Esophagus muscularis mucosa (tissue), 4 donors: ENCODE measurements at regions not wholly inside any gene's neighbourhood (a gene's known extent, or its start where the extent isn't known, plus 50 kb on each side); places are given as distances from the start of the nearest gene placed in this dataset.

Experiments
- DNase-seq: peaks from one replicate; pipeline ENCODE4 v3.0.0-alpha.2; 2017; ENCODE audit errors: extremely low spot score
- H3K27ac ChIP-seq, 4 donors: fragments of 200-600 bp; sonication (generic); replicated peaks in 1 of 4; 1 replicate in 3 of 4; 2 replicates in 1 of 4; pipeline ENCODE4 v1.5.1; 2016 to 2019; ENCODE audit warnings: mild to moderate bottlenecking in 1 of 4
- H3K27me3 ChIP-seq, 4 donors: fragments of 200-600 bp; sonication (generic); one replicate each; pipeline versions ENCODE4 v1.5.1 to v1.6.0; 2016 to 2019
- H3K36me3 ChIP-seq, 4 donors: fragments of 200-600 bp; sonication (generic); one replicate each; pipeline ENCODE4 v1.5.1; 2016 to 2019
- H3K4me1 ChIP-seq, 4 donors: fragments of 200-600 bp; sonication (generic); one replicate each; pipeline ENCODE4 v1.5.1; 2016 to 2019
- H3K4me3 ChIP-seq, 4 donors: fragments of 200-600 bp; sonication (generic); 1 replicate in 2 of 4; 2 replicates in 2 of 4; pipeline ENCODE4 v1.5.1; 2016 to 2019; ENCODE audit warnings: mild to moderate bottlenecking in 4 of 4, moderate library complexity in 1 of 4
- H3K9me3 ChIP-seq, 4 donors: fragments of 200-600 bp; sonication (generic); 1 replicate in 3 of 4; 2 replicates in 1 of 4; pipeline ENCODE4 v1.5.1; 2016 to 2019
- EP300 ChIP-seq: sonication (generic); formaldehyde crosslinking; IDR thresholded peaks from one replicate; pipeline ENCODE4 v1.6.1; 2017; ENCODE audit warnings: antibody characterized with exemption
- POLR2A ChIP-seq: fragments of 450-650 bp; IDR thresholded peaks from one replicate; pipeline ENCODE4 v1.6.1; 2017; ENCODE audit warnings: antibody characterized with exemption, moderate library complexity, mild to moderate bottlenecking, low read depth
- POLR2AphosphoS5 ChIP-seq, 2 donors: sonication (generic); formaldehyde crosslinking; IDR thresholded peaks; one replicate each; pipeline ENCODE4 v1.6.1; 2017; ENCODE audit warnings: antibody characterized with exemption in 2 of 2
- WGBS: methylation state at CpG from one replicate; pipeline ENCODE4 v1.1.5; 2018; 5-methylcytosine and 5-hydroxymethylcytosine counted together
- intact Hi-C: fragments of 100-400 bp; cut with DNase I; formaldehyde crosslinking; loops from one replicate; pipeline ENCODE4 v1.15.1; 2023
- TF ChIP-seq, protein P1 (sequence below), 3 experiments: fragments of 200-600 bp in 2 of 3; fragments of 450-650 bp in 1 of 3; sonication (generic) in 2 of 3; IDR thresholded peaks; one replicate each; pipeline ENCODE4 v1.5.1; 2017 to 2019; ENCODE audit warnings: antibody characterized with exemption in 3 of 3, mild to moderate bottlenecking in 2 of 3, moderate library complexity in 1 of 3

DNA sequence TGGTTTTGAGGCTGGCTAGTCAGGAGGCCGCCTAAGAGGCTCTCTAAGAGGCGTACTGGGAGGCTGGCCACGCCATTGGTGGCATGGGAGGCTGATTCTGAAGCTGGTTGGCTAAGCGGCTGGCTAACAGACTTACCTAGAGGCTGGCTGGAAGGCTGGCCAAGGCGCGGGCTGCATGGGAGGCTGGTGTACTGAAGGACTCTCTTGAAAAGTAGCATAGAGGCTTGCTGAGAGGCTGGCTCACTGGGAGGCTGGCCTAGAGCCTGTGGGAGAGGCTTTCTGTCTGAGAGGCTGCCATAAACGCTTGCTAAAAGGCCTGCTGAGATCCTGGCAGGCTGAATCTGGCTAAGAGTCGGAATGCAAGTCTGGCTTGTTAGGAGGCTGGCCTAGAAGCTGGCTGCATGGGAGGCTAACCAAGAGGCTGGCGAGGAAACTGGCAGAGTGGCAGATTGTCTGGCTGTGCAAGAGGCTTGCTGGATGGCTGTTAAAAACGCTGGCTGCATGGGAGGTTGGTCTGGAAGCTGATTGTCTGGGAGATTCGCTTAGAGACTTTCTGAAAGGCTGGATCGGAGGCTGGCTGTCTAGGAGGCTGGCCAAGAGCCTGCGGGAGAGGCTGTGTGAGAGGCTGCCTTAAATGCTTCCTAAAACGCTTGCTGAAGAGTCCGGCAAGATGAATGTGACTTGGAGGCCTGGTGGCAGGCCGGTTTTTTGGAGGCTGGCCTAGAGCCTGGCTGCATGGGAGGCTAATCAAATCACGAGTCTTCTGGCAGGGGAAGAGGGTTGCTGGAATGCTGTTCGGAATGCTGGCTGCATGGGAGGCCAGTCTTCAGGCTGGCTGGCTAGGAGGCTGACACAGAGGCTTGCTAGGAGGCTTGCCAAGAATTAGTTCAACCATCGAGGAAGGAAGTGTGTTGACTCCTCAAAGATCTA lies 134.2 kb downstream of the OR13A1 start:
- TF ChIP-seq EP300 = no peak
- TF ChIP-seq POLR2A = no peak
- TF ChIP-seq, protein P1, sequence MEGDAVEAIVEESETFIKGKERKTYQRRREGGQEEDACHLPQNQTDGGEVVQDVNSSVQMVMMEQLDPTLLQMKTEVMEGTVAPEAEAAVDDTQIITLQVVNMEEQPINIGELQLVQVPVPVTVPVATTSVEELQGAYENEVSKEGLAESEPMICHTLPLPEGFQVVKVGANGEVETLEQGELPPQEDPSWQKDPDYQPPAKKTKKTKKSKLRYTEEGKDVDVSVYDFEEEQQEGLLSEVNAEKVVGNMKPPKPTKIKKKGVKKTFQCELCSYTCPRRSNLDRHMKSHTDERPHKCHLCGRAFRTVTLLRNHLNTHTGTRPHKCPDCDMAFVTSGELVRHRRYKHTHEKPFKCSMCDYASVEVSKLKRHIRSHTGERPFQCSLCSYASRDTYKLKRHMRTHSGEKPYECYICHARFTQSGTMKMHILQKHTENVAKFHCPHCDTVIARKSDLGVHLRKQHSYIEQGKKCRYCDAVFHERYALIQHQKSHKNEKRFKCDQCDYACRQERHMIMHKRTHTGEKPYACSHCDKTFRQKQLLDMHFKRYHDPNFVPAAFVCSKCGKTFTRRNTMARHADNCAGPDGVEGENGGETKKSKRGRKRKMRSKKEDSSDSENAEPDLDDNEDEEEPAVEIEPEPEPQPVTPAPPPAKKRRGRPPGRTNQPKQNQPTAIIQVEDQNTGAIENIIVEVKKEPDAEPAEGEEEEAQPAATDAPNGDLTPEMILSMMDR (IDR thresholded peaks at IDR 0.05) = no peak
- Histone ChIP-seq H3K4me3 (no peak overlapping the region), H3K9me3 (no peaks in the 10 kb centered on the region), H3K36me3 (no peaks in the 10 kb centered on the region), H3K27ac (no peak overlapping the region), H3K27me3 (no peaks in the 10 kb centered on the region), H3K4me1 (peaks cover 0 to 22% (median 12%) of the 10 kb centered on the region in 4 donors)
- WGBS = 70% methylated on average over 16 of the region's 19 CpGs
- DNase-seq = no peak
- intact Hi-C loops = no loop called here

DNA sequence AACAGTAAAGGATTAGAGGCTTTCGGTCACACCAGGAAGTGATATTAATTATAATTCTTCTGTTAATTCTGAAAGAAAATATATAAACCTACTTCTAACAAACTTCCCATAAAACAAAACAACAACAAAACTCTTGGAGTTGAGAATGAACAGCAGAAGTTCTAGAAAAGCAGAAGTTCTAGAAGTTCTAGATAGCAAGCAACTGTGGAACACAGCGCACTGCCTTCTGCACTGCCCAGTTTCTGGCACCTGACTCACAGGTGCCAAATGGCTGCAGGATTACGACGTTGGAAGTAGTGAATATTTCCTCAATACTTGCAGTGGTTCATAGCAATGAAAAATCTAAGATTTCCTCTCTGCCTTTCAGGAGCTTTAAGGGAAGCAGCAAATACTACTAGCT lies 132.2 kb downstream of the OR13A1 start:
- H3K4me1 ChIP-seq = peaks cover 0 to 22% (median 12%) of the 10 kb centered on the region in 4 donors
- WGBS = 82% methylated on average over 4 of the region's 4 CpGs
- no peak for DNase-seq
- H3K9me3 ChIP-seq = no peaks in the 10 kb centered on the region
- no peaks in the 10 kb centered on the region for H3K27me3 ChIP-seq
- H3K36me3 ChIP-seq = no peaks in the 10 kb centered on the region
- TF ChIP-seq POLR2AphosphoS5 (IDR thresholded peaks at IDR 0.05) (no peak), EP300 (no peak), POLR2A (no peak)
- TF ChIP-seq, protein P1 (IDR thresholded peaks at IDR 0.05) = no peak
- intact Hi-C loops = no loop called here
- no peak overlapping the region for H3K4me3 ChIP-seq
- no peak overlapping the region for H3K27ac ChIP-seq

DNA sequence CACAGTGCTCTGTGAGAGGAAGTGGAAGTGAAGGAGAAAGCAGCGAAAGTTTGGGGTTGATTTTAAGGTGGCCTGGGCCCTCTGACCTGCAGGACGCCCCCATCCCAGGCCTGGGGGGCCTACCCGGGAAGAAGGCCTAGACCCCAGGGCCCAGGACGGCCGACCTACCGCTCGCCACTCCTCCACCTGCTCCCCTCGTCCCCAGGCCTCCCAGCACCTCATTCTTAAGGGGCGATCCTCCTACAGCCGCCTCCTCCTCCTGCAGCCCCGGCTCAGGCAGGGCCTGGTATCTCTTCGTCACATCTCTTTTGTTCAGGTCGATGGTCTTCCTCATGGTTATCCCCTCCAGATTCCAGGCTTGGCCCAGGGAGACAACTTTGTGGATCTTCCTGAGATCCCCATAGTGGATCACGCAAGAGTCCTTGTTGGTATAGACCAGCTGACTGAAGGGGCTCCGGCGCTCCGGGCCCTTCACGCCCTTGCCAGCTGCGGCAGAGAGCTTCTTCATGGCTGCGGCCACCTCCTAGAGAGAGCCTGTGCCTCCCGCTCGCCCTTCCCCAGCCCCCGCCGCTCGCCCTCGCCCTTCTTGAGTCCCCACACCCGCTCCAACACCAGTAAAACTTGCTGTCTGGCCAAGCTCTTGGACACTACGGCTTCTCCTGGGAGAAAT lies 117.5 kb downstream of the OR13A1 start:
- no peak overlapping the region for H3K4me3 ChIP-seq
- no peaks in the 10 kb centered on the region for H3K36me3 ChIP-seq
- WGBS = 93% methylated on average over 28 of the region's 28 CpGs
- no peaks in the 10 kb centered on the region for H3K9me3 ChIP-seq
- no peak for DNase-seq
- intact Hi-C loops = no loop called here
- TF ChIP-seq POLR2A = no peak
- no peak for TF ChIP-seq EP300
- TF ChIP-seq POLR2AphosphoS5 (IDR thresholded peaks at IDR 0.05) = no peak
- TF ChIP-seq, protein P1 (IDR thresholded peaks at IDR 0.05) = no peak
- H3K4me1 ChIP-seq = no peaks in the 10 kb centered on the region
- H3K27ac ChIP-seq = no peak overlapping the region
- H3K27me3 ChIP-seq = peaks cover 0 to 20% (median 0%) of the 10 kb centered on the region in 4 donors

DNA sequence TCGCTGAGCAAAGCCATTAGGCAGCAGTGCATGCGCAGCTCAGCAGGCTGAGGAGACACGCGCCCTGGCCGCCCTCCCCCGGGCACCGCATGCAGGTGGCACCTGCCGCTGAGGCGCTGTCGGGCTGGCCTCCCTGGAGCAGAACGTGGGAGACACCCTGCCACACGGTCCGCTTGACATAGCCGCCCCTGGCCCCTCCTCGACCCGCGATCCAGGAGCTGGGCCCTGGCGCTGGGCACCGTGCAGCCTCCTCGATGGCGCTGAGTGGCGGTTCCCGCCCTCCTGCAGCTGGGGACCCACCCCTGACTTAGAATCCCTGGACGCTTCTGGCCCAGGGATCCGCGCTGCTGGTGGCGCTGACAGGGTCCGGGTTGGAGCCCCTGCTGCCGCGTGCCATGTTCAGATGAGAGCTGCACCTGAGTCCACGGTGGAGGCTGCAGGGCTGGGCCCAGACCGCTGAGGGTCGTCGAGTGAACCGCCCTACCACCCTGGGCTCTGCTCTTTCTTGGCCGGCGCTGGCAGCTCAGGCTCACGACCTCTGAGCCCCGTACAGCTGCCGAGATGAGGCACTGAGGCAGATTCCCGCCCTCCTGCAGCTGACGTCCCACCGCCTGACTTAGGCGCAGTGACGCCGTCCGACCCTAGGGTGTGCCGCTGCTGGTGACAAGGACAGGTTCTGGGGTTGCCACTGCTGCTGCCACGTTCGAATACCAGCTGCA lies 116.8 kb downstream of the OR13A1 start:
- Histone ChIP-seq H3K36me3 (no peaks in the 10 kb centered on the region), H3K4me3 (no peak overlapping the region), H3K27ac (no peak overlapping the region), H3K4me1 (no peaks in the 10 kb centered on the region), H3K27me3 (peaks cover 0 to 20% (median 0%) of the 10 kb centered on the region in 4 donors), H3K9me3 (no peaks in the 10 kb centered on the region)
- intact Hi-C loops = no loop called here
- WGBS = 77% methylated on average over 6 of the region's 50 CpGs
- TF ChIP-seq POLR2A = no peak
- TF ChIP-seq EP300 = no peak
- TF ChIP-seq POLR2AphosphoS5 (IDR thresholded peaks at IDR 0.05) = no peak
- TF ChIP-seq, protein P1 (IDR thresholded peaks at IDR 0.05) = no peak
- DNase-seq = no peak
